ENCODE measurements at regions not wholly inside any gene's neighbourhood (a gene's known extent, or its start where the extent isn't known, plus 50 kb on each side); places are given as distances from the start of the nearest gene placed in this dataset.

- no peak for TF ChIP-seq CTCF (IDR thresholded peaks at IDR 0.05; ENCODE audit: low read depth, low read length)
- TF ChIP-seq EZH2phosphoT487 (IDR thresholded peaks at IDR 0.05; ENCODE audit: low read depth), result no peak
- no peaks in the 10 kb centered on the region for H3K36me3 ChIP-seq (replicated peaks; ENCODE audit: low read depth, low read length)
- H3K9me3 ChIP-seq (ENCODE audit: insufficient read depth, low read length), result no peaks in the 10 kb centered on the region
- H3K79me2 ChIP-seq (ENCODE audit: low read length), result no peaks in the 10 kb centered on the region
- H3K27ac ChIP-seq (ENCODE audit: low read length), result no peak overlapping the region
- H3K27me3 ChIP-seq (ENCODE audit: low read depth, low read length), result no peaks in the 10 kb centered on the region
- no peak overlapping the region for H3K4me3 ChIP-seq (ENCODE audit: low read length)
- no peak overlapping the region for H3K4me2 ChIP-seq (ENCODE audit: low read length)
- no peaks in the 10 kb centered on the region for H4K20me1 ChIP-seq (ENCODE audit: insufficient read depth, low read length)
- H2AFZ ChIP-seq (ENCODE audit: low read depth, low read length), result no peak overlapping the region
- H3K4me1 ChIP-seq (ENCODE audit: low read length), result no peaks in the 10 kb centered on the region
- H3K9ac ChIP-seq (ENCODE audit: low read length), result no peak overlapping the region
These were observed 1175.5 kb downstream of the DTWD2 start for GRCh38 chr5:117812861-117813260.

DNA sequence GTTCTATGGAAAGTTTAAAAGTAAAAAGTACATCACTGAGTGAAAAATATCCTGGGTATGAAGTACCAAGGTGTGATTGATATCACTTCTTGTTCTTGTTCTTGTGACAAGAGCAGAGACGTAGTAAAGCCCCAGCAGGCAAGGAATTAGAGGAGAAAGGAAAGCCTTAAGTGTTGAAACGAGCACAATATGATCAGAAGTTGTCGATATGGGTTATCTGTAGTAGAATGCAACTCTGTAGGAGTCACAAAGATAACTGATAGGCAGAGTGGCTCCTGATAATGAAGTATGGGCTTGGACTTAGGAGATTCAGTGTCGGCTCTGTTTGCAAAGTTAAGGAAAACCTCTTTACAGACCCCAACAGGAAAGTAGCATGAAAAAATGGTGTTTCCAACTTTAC is 1179.1 kb downstream of the DTWD2 start:
- Histone ChIP-seq H2AFZ (ENCODE audit: low read depth, low read length) (no peak overlapping the region), H3K27me3 (ENCODE audit: low read depth, low read length) (no peaks in the 10 kb centered on the region), H3K4me3 (ENCODE audit: low read length) (no peak overlapping the region), H3K4me2 (ENCODE audit: low read length) (no peak overlapping the region), H3K4me1 (ENCODE audit: low read length) (0 out of 2 replicates have a peak, but pooled peaks cover 2% of the 10 kb centered on the region), H3K9ac (ENCODE audit: low read length) (no peak overlapping the region), H3K79me2 (ENCODE audit: low read length) (no peaks in the 10 kb centered on the region), H4K20me1 (ENCODE audit: insufficient read depth, low read length) (no peaks in the 10 kb centered on the region), H3K9me3 (ENCODE audit: insufficient read depth, low read length) (no peaks in the 10 kb centered on the region), H3K27ac (ENCODE audit: low read length) (no peak overlapping the region), H3K36me3 (replicated peaks; ENCODE audit: low read depth, low read length) (no peaks in the 10 kb centered on the region)
- TF ChIP-seq EZH2phosphoT487 (IDR thresholded peaks at IDR 0.05; ENCODE audit: low read depth), result no peak
- TF ChIP-seq CTCF (IDR thresholded peaks at IDR 0.05; ENCODE audit: low read depth, low read length), result no peak

GRCh38 chr5:117805058-117805457 is 1183.3 kb downstream of the DTWD2 start:
- Histone ChIP-seq H2AFZ (ENCODE audit: low read depth, low read length) (no peak overlapping the region), H3K4me3 (ENCODE audit: low read length) (no peak overlapping the region), H3K9ac (ENCODE audit: low read length) (no peak overlapping the region), H4K20me1 (ENCODE audit: insufficient read depth, low read length) (no peaks in the 10 kb centered on the region), H3K4me2 (ENCODE audit: low read length) (no peak overlapping the region), H3K4me1 (ENCODE audit: low read length) (0 out of 2 replicates have a peak, but pooled peaks cover 6% of the 10 kb centered on the region), H3K27me3 (ENCODE audit: low read depth, low read length) (no peaks in the 10 kb centered on the region), H3K27ac (ENCODE audit: low read length) (no peak overlapping the region), H3K36me3 (replicated peaks; ENCODE audit: low read depth, low read length) (no peaks in the 10 kb centered on the region), H3K9me3 (ENCODE audit: insufficient read depth, low read length) (no peaks in the 10 kb centered on the region), H3K79me2 (ENCODE audit: low read length) (no peaks in the 10 kb centered on the region)
- TF ChIP-seq CTCF (IDR thresholded peaks at IDR 0.05; ENCODE audit: low read depth, low read length) (no peak), EZH2phosphoT487 (IDR thresholded peaks at IDR 0.05; ENCODE audit: low read depth) (no peak)

DNA sequence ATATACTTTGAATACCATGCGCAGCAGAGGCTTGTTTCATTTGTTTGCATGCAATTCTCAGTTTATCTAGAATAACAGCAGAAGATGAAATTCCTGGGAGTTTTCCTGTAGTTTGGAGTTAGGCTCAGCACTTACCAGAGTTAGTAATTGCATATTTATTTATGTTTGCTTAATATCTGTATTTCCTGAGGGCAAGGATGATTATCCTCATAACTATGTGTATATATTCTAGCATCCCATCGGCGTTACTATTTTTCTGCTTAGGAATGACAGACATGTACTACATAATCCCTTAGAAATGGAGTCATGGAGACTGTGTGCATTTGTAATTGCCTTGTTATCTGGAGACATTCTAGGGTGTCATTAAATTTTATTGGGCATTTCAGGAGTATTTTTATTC is 1184.8 kb downstream of the DTWD2 start:
- Histone ChIP-seq H3K79me2 (ENCODE audit: low read length) (no peaks in the 10 kb centered on the region), H3K4me3 (ENCODE audit: low read length) (no peak overlapping the region), H3K4me2 (ENCODE audit: low read length) (no peak overlapping the region), H3K27ac (ENCODE audit: low read length) (no peak overlapping the region), H2AFZ (ENCODE audit: low read depth, low read length) (no peak overlapping the region), H3K9me3 (ENCODE audit: insufficient read depth, low read length) (no peaks in the 10 kb centered on the region), H4K20me1 (ENCODE audit: insufficient read depth, low read length) (no peaks in the 10 kb centered on the region), H3K4me1 (ENCODE audit: low read length) (0 out of 2 replicates have a peak, but pooled peaks cover 6% of the 10 kb centered on the region), H3K36me3 (replicated peaks; ENCODE audit: low read depth, low read length) (no peaks in the 10 kb centered on the region), H3K9ac (ENCODE audit: low read length) (no peak overlapping the region), H3K27me3 (ENCODE audit: low read depth, low read length) (no peaks in the 10 kb centered on the region)
- TF ChIP-seq CTCF (IDR thresholded peaks at IDR 0.05; ENCODE audit: low read depth, low read length) (no peak), EZH2phosphoT487 (IDR thresholded peaks at IDR 0.05; ENCODE audit: low read depth) (no peak)

All from OCI-LY3 (cell line).